GM21786 (cell line): ENCODE measurements at regions not wholly inside any gene's neighbourhood (a gene's known extent, or its start where the extent isn't known, plus 50 kb on each side); places are given as distances from the start of the nearest gene placed in this dataset.

ENCODE experiments used
- ATAC-seq: cut with Tn5 transposase; IDR thresholded peaks from one replicate; pipeline ENCODE4 v1.9.1; 2021; ENCODE audit not compliant: unreplicated experiment

GRCh38 chr17:79506150-79506870 lies 104.5 kb downstream of the RBFOX3 start:
- ATAC-seq: no peak

GRCh38 chr17:79505199-79505598 lies 105.7 kb downstream of the RBFOX3 start:
- ATAC-seq: no peak

- no peak for ATAC-seq
Observed at GRCh38 chr17:79504181-79504605, 106.7 kb downstream of the RBFOX3 start.

- ATAC-seq: no peak
Observed at GRCh38 chr17:79503126-79503839, 107.6 kb downstream of the RBFOX3 start.

GRCh38 chr17:79501910-79502309 lies 108.9 kb downstream of the RBFOX3 start:
- ATAC-seq: no peak

GRCh38 chr17:79500745-79501618 lies 109.9 kb downstream of the RBFOX3 start:
- ATAC-seq: no peak

- no peak for ATAC-seq
Observed at GRCh38 chr17:79498854-79499253, 112.0 kb downstream of the RBFOX3 start.

- ATAC-seq: no peak
Observed at GRCh38 chr17:79497777-79498348, 113.0 kb downstream of the RBFOX3 start.

- no peak for ATAC-seq
Observed at GRCh38 chr17:79496422-79497005, 114.3 kb downstream of the RBFOX3 start.

GRCh38 chr17:79495665-79496064 lies 115.2 kb downstream of the RBFOX3 start:
- no peak for ATAC-seq

- ATAC-seq: no peak
Observed at GRCh38 chr17:79491006-79491405, 119.8 kb downstream of the RBFOX3 start.

- no peak for ATAC-seq
Observed at GRCh38 chr17:79490530-79490929, 120.3 kb downstream of the RBFOX3 start.

GRCh38 chr17:79487149-79487548 lies 123.7 kb downstream of the RBFOX3 start:
- no peak for ATAC-seq

GRCh38 chr17:79485991-79486390 lies 124.9 kb downstream of the RBFOX3 start:
- ATAC-seq: no peak

- ATAC-seq: no peak
Observed at GRCh38 chr17:79485419-79485985, 125.3 kb downstream of the RBFOX3 start.

GRCh38 chr17:79484600-79485418 lies 126.0 kb downstream of the RBFOX3 start:
- no peak for ATAC-seq

- no peak for ATAC-seq
Observed at GRCh38 chr17:79483842-79484241, 127.0 kb downstream of the RBFOX3 start.

GRCh38 chr17:79482727-79483521 lies 127.9 kb downstream of the RBFOX3 start:
- ATAC-seq: no peak

- ATAC-seq: no peak
Observed at GRCh38 chr17:79479876-79480275, 131.0 kb downstream of the RBFOX3 start.
